Lower leg skin (tissue), 3 donors: ENCODE measurements at regions not wholly inside any gene's neighbourhood (a gene's known extent, or its start where the extent isn't known, plus 50 kb on each side); places are given as distances from the start of the nearest gene placed in this dataset.

ENCODE experiments used
- POLR2A ChIP-seq, 2 donors: fragments of 450-650 bp; IDR thresholded peaks; one replicate each; pipeline ENCODE4 v1.6.1; 2016 to 2017; ENCODE audit warnings: antibody characterized with exemption in 2 of 2, mild to moderate bottlenecking in 1 of 2, moderate library complexity in 1 of 2
- TF ChIP-seq, protein P1 (sequence below), 3 donors: fragments of 450-650 bp; IDR thresholded peaks; one replicate each; pipeline ENCODE4 v1.5.1; 2016; ENCODE audit warnings: antibody characterized with exemption in 3 of 3, mild to moderate bottlenecking in 3 of 3, moderate library complexity in 2 of 3

DNA sequence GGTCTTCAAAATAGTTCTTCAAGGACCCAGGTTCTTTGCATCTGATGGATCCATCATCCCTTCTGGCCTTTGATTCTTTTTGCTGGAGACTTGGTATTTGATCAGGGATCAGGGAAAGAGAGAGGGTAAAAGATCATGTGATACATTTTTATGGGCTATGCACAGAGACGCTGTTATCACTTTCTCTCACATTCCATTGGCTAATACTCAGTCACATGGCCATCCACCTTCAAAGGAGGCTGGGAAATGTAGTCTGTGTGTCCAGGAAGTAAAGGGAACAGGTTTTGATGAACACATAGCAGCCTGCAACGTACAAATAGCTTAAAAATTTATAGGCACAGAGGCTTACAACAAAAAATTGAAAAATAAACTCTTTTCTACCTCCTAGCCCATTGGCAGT, 629.6 kb upstream of the FANCL start:
- TF ChIP-seq, protein P1, sequence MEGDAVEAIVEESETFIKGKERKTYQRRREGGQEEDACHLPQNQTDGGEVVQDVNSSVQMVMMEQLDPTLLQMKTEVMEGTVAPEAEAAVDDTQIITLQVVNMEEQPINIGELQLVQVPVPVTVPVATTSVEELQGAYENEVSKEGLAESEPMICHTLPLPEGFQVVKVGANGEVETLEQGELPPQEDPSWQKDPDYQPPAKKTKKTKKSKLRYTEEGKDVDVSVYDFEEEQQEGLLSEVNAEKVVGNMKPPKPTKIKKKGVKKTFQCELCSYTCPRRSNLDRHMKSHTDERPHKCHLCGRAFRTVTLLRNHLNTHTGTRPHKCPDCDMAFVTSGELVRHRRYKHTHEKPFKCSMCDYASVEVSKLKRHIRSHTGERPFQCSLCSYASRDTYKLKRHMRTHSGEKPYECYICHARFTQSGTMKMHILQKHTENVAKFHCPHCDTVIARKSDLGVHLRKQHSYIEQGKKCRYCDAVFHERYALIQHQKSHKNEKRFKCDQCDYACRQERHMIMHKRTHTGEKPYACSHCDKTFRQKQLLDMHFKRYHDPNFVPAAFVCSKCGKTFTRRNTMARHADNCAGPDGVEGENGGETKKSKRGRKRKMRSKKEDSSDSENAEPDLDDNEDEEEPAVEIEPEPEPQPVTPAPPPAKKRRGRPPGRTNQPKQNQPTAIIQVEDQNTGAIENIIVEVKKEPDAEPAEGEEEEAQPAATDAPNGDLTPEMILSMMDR (IDR thresholded peaks at IDR 0.05): no peak
- no peak for TF ChIP-seq POLR2A (IDR thresholded peaks at IDR 0.05)
